GM10266 (cell line): ENCODE measurements at regions not wholly inside any gene's neighbourhood (a gene's known extent, or its start where the extent isn't known, plus 50 kb on each side); places are given as distances from the start of the nearest gene placed in this dataset.

Source experiments
- DNase-seq: peaks from one replicate; pipeline ENCODE4 v3.0.0; 2012; ENCODE audit errors: extremely low spot score
- CTCF ChIP-seq: IDR thresholded peaks from 2 replicates; pipeline ENCODE4 v1.5.1; 2012; ENCODE audit warnings: mild to moderate bottlenecking, low read depth; ENCODE audit not compliant: control insufficient read depth, insufficient read depth; ENCODE audit errors: missing control alignments

- TF ChIP-seq CTCF: no peak
- DNase-seq: no peak
Measured at GRCh38 chr6:85803721-85804120, 161.0 kb upstream of the SYNCRIP start.

- TF ChIP-seq CTCF: no peak
- no peak for DNase-seq
Measured at GRCh38 chr6:85802162-85802561, 159.5 kb upstream of the SYNCRIP start.

GRCh38 chr6:85798931-85799652 is 156.4 kb upstream of the SYNCRIP start:
- no peak for DNase-seq
- no peak for TF ChIP-seq CTCF

- no peak for TF ChIP-seq CTCF
- DNase-seq: no peak
Measured at GRCh38 chr6:85797993-85798392, 155.3 kb upstream of the SYNCRIP start.

- DNase-seq: no peak
Measured at GRCh38 chr6:85795945-85796344, 153.3 kb upstream of the SYNCRIP start.

GRCh38 chr6:85792254-85792653 is 149.6 kb upstream of the SYNCRIP start:
- no peak for DNase-seq
- no peak for TF ChIP-seq CTCF

More at GRCh38 chr6:85795945-85796344, 153.3 kb upstream of the SYNCRIP start:
- no peak for TF ChIP-seq CTCF

- no peak for TF ChIP-seq CTCF
- DNase-seq: no peak
Measured at GRCh38 chr6:85775883-85776282, 133.2 kb upstream of the SYNCRIP start.
